ENCODE measurements at regions not wholly inside any gene's neighbourhood (a gene's known extent, or its start where the extent isn't known, plus 50 kb on each side); places are given as distances from the start of the nearest gene placed in this dataset.

GRCh38 chr1:234918961-234919761, 209.5 kb downstream of the TOMM20 start:
- peak overlapping the region; percentile 89 for H3K27ac ChIP-seq
- intact Hi-C loops (cut with DNase I), result no loop called here
- H3K4me1 ChIP-seq, result peaks cover 72% of the 10 kb centered on the region

GRCh38 chr1:234918181-234918841, 210.3 kb downstream of the TOMM20 start:
- peak; percentile 56 to 82 for ATAC-seq
- H3K27me3 ChIP-seq (ENCODE audit: low read depth), result no peaks in the 10 kb centered on the region
- peaks cover 79% of the 10 kb centered on the region for H3K4me1 ChIP-seq
- DNase-seq, result no peak
- TF ChIP-seq CTCF (IDR thresholded peaks at IDR 0.05), result no peak
- H3K9me3 ChIP-seq, result no peaks in the 10 kb centered on the region
- intact Hi-C loops (cut with DNase I), result no loop called here
- H3K4me3 ChIP-seq, result peak overlapping the region; percentile 8
- peak overlapping the region; percentile 89 for H3K27ac ChIP-seq
- no peaks in the 10 kb centered on the region for H3K36me3 ChIP-seq

More at GRCh38 chr1:234918961-234919761, 209.5 kb downstream of the TOMM20 start:
- Histone ChIP-seq H3K9me3 (no peaks in the 10 kb centered on the region), H3K4me3 (no peak overlapping the region), H3K27me3 (ENCODE audit: low read depth) (no peaks in the 10 kb centered on the region), H3K36me3 (no peaks in the 10 kb centered on the region)
- ATAC-seq, result peak; percentile 15 to 49
- no peak for TF ChIP-seq CTCF (IDR thresholded peaks at IDR 0.05)
- no peak for DNase-seq

- no peak for DNase-seq
- ATAC-seq, result peak in 1 of 2 donors; percentile 41
- Histone ChIP-seq H3K27me3 (ENCODE audit: low read depth) (no peaks in the 10 kb centered on the region), H3K4me3 (no peak overlapping the region), H3K36me3 (no peaks in the 10 kb centered on the region), H3K4me1 (peaks cover 86% of the 10 kb centered on the region), H3K27ac (peak overlapping the region; percentile 89), H3K9me3 (no peaks in the 10 kb centered on the region)
- no peak for TF ChIP-seq CTCF (IDR thresholded peaks at IDR 0.05)
- intact Hi-C loops (cut with DNase I), result no loop called here
These were observed 211.0 kb downstream of the TOMM20 start for GRCh38 chr1:234917495-234918180.

GRCh38 chr1:234916840-234917239, 211.8 kb downstream of the TOMM20 start:
- ATAC-seq, result no peak
- TF ChIP-seq CTCF (IDR thresholded peaks at IDR 0.05), result no peak
- Histone ChIP-seq H3K36me3 (no peaks in the 10 kb centered on the region), H3K4me1 (peaks cover 87% of the 10 kb centered on the region), H3K27me3 (ENCODE audit: low read depth) (no peaks in the 10 kb centered on the region), H3K9me3 (no peaks in the 10 kb centered on the region), H3K27ac (peak overlapping the region; percentile 89), H3K4me3 (no peak overlapping the region)
- DNase-seq, result no peak
- intact Hi-C loops (cut with DNase I), result no loop called here

- H3K27me3 ChIP-seq (ENCODE audit: low read depth), result no peaks in the 10 kb centered on the region
- H3K27ac ChIP-seq, result peak overlapping the region; percentile 34
- intact Hi-C loops (cut with DNase I), result no loop called here
- H3K9me3 ChIP-seq, result no peaks in the 10 kb centered on the region
- no peak for DNase-seq
- peaks cover 85% of the 10 kb centered on the region for H3K4me1 ChIP-seq
- no peak for ATAC-seq
- no peak for TF ChIP-seq CTCF (IDR thresholded peaks at IDR 0.05)
- H3K4me3 ChIP-seq, result no peak overlapping the region
- H3K36me3 ChIP-seq, result no peaks in the 10 kb centered on the region
These were observed 212.5 kb downstream of the TOMM20 start for GRCh38 chr1:234915924-234916675.
